ENCODE measurements at regions not wholly inside any gene's neighbourhood (a gene's known extent, or its start where the extent isn't known, plus 50 kb on each side); places are given as distances from the start of the nearest gene placed in this dataset.

GRCh38 chr6:11431455-11431937, 106.1 kb upstream of the TMEM170B start:
- Histone ChIP-seq H3K79me2 (no peaks in the 10 kb centered on the region), H3K4me1 (peaks cover 3% of the 10 kb centered on the region), H3K36me3 (ENCODE audit: control insufficient read depth, insufficient read depth, low read length) (no peaks in the 10 kb centered on the region), H3K27ac (no peak overlapping the region), H3K9ac (no peak overlapping the region), H3K4me3 (ENCODE audit: low read depth, low read length) (no peak overlapping the region), H3K27me3 (ENCODE audit: control insufficient read depth, insufficient read depth, low read length) (no peaks in the 10 kb centered on the region), H3K9me3 (ENCODE audit: control insufficient read depth, low read length) (no peaks in the 10 kb centered on the region), H2AFZ (no peak overlapping the region), H3K4me2 (ENCODE audit: low read length) (no peak overlapping the region)
- no peak for TF ChIP-seq CTCF (IDR thresholded peaks at IDR 0.05)

- Histone ChIP-seq H3K4me3 (ENCODE audit: low read depth, low read length) (no peak overlapping the region), H3K4me1 (peaks cover 3% of the 10 kb centered on the region), H3K9me3 (ENCODE audit: control insufficient read depth, low read length) (no peaks in the 10 kb centered on the region), H3K79me2 (no peaks in the 10 kb centered on the region), H3K36me3 (ENCODE audit: control insufficient read depth, insufficient read depth, low read length) (no peaks in the 10 kb centered on the region), H3K27me3 (ENCODE audit: control insufficient read depth, insufficient read depth, low read length) (no peaks in the 10 kb centered on the region), H2AFZ (peak overlapping the region; percentile 47), H3K27ac (no peak overlapping the region), H3K9ac (no peak overlapping the region), H3K4me2 (ENCODE audit: low read length) (peak overlapping the region; percentile 21)
- no peak for TF ChIP-seq CTCF (IDR thresholded peaks at IDR 0.05)
Observed at GRCh38 chr6:11430036-11430435, 107.5 kb upstream of the TMEM170B start.

- TF ChIP-seq CTCF (IDR thresholded peaks at IDR 0.05), result no peak
- Histone ChIP-seq H2AFZ (no peak overlapping the region), H3K79me2 (no peaks in the 10 kb centered on the region), H3K4me2 (ENCODE audit: low read length) (no peak overlapping the region), H3K4me3 (ENCODE audit: low read depth, low read length) (no peak overlapping the region), H3K4me1 (no peaks in the 10 kb centered on the region), H3K27me3 (ENCODE audit: control insufficient read depth, insufficient read depth, low read length) (no peaks in the 10 kb centered on the region), H3K27ac (peak overlapping the region; percentile 17), H3K36me3 (ENCODE audit: control insufficient read depth, insufficient read depth, low read length) (no peaks in the 10 kb centered on the region), H3K9me3 (ENCODE audit: control insufficient read depth, low read length) (no peaks in the 10 kb centered on the region), H3K9ac (no peak overlapping the region)
Observed at GRCh38 chr6:11429577-11429976, 108.0 kb upstream of the TMEM170B start.

- Histone ChIP-seq H3K27ac (peak overlapping the region; percentile 17), H3K4me2 (ENCODE audit: low read length) (peak overlapping the region; percentile 11), H3K27me3 (ENCODE audit: control insufficient read depth, insufficient read depth, low read length) (no peaks in the 10 kb centered on the region), H3K79me2 (no peaks in the 10 kb centered on the region), H3K9ac (no peak overlapping the region), H3K4me1 (no peaks in the 10 kb centered on the region), H3K36me3 (ENCODE audit: control insufficient read depth, insufficient read depth, low read length) (no peaks in the 10 kb centered on the region), H3K9me3 (ENCODE audit: control insufficient read depth, low read length) (no peaks in the 10 kb centered on the region), H3K4me3 (ENCODE audit: low read depth, low read length) (no peak overlapping the region), H2AFZ (peak overlapping the region; percentile 41)
- TF ChIP-seq CTCF (IDR thresholded peaks at IDR 0.05), result no peak
Observed at GRCh38 chr6:11428895-11429294, 108.7 kb upstream of the TMEM170B start.

- Histone ChIP-seq H3K27me3 (ENCODE audit: control insufficient read depth, insufficient read depth, low read length) (no peaks in the 10 kb centered on the region), H3K4me2 (ENCODE audit: low read length) (peak overlapping the region; percentile 11), H3K9me3 (ENCODE audit: control insufficient read depth, low read length) (no peaks in the 10 kb centered on the region), H3K36me3 (ENCODE audit: control insufficient read depth, insufficient read depth, low read length) (no peaks in the 10 kb centered on the region), H3K9ac (no peak overlapping the region), H2AFZ (peak overlapping the region; percentile 41), H3K4me1 (no peaks in the 10 kb centered on the region), H3K79me2 (no peaks in the 10 kb centered on the region), H3K4me3 (ENCODE audit: low read depth, low read length) (no peak overlapping the region), H3K27ac (peak overlapping the region; percentile 53)
- no peak for TF ChIP-seq CTCF (IDR thresholded peaks at IDR 0.05)
Observed at GRCh38 chr6:11428371-11428770, 109.2 kb upstream of the TMEM170B start.
